ENCODE measurements at regions not wholly inside any gene's neighbourhood (a gene's known extent, or its start where the extent isn't known, plus 50 kb on each side); places are given as distances from the start of the nearest gene placed in this dataset.

GRCh38 chr6:145147981-145148749 is 587.2 kb downstream of the EPM2A start:
- no peak for TF ChIP-seq MAX (IDR thresholded peaks at IDR 0.05)
- TF ChIP-seq TEAD4 (IDR thresholded peaks at IDR 0.05; ENCODE audit: low read depth, low read length), result no peak

Measured in H1 (cell line).